Inflammatory macrophage (primary cell): ENCODE measurements at regions not wholly inside any gene's neighbourhood (a gene's known extent, or its start where the extent isn't known, plus 50 kb on each side); places are given as distances from the start of the nearest gene placed in this dataset.

Experiments used
- DNase-seq, 2 donors: peaks; one replicate each; pipeline ENCODE4 v3.0.0-alpha.2; 2020 to 2022

DNA sequence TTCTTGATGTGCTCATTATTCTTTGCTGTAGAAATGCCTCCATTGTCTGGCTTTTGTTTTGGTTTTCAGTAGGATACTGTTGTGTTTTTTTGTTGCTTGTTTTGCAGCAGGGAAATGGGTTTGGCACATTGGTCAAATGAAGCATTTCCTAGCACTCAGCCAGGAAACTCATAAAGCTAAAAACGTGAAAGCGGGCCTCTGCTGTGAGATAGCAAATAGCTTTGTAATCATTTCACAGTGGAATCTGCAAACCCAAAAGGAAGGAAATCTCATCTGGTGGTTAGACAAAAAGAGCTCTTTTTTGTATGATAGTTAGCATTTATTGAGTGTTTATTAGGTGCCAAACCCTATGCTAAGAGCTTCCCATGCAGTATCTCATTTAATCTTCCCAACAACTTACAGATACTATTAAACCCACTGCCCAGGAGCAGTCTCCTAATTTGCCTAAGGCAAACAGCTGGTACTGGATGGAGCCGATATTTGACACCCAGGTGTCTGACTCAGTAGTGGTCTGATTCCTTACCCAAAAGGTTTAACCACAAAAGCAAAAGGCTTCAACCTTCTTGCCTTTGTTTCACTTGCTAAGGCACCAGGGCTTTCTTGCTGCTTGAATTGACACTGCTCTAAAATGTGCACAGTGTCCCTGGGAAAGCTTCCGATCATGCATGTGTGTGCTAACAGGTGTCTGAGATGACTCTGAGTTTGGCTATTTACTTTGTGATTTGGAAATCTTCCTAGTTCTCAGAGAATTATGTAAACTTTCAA is 527.9 kb upstream of the MDFIC2 start:
- no peak for DNase-seq

DNA sequence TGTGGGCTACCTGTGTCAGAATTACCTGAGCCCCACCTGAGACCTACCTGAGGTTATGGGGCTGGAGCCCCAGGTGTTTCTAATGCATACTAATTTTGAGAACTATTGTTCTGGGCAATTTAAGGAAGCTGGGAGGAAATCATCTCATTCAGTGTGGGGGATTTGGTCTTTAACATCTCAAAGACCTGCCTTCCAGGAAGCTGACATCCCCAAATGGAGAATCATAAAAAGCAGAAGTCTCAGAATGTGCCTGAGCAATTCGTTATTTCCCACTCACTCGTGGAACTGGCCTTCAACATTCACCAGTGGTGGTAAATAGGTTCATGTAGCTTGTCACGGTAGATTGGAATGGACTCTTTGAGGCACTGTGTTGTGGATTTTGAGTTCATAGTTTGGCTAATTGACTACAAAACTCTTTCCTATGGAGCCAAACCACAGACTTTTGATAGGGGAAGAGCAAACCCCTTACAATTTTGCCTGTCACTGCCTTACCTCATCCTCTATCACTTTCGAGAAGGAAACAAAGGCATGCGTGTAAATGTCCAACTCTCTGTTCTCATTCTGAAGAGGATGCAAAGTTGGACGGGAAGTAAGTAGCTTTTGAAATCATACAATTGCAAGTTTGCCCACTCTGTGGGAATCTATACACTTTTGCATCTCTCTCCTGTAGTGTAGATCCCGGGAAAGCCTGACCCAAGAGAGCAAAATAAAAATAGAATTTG is 521.0 kb upstream of the MDFIC2 start:
- peak; percentile 29 to 38 for DNase-seq

DNA sequence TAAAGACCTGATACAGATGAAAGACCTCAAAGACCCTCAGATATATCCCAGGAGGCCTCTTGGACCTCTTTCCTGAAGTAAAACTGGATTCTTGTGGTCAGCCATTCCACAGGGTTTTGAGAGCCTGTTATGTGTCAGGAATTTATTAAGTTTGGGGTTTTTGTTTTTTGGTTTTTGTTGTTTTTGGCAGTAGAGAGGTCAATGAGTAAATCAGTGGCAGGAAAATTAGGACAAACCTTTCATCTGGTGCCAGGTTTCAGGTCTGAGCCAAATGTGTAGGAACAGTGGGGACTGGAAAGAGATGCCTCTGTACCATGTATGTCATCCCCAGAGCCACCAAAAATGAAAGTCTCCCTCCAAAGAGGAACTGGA is 520.4 kb upstream of the MDFIC2 start:
- DNase-seq, result no peak

DNA sequence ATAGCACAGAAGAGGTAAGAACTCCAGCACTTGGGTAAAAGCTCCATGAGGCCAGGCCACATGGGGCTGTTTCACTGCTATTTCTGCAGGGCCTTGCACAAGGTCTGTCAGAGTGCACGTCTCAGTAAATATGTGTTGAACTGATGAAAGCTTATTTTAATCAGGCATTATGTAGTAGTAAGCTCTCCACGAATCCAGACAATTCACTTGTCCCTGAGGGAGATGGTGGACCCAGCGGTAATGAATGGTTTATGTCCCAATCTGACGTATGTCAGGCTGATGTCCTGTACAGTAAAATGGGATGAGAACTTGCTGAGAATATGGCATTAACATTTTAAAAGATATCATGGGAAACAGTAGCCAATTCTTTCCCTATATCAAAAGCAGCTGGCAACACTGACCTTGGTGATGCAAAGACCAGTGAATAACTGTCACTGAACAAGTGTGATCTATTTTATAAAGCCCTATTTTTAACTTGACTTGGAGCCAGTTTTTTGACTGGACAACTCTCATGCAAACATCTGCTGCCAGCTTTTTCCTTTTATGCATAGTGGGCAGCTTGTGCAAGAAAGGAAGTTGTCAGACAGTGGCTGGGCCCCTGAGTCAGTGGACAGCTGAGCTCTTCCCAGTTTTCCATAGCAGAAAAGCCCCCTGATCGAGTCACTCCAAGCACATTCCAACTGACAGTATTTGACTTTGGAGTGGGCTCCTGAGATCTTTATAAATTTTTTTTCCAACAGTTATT is 519.8 kb upstream of the MDFIC2 start:
- peak in 1 of 2 donors; percentile 32 for DNase-seq

DNA sequence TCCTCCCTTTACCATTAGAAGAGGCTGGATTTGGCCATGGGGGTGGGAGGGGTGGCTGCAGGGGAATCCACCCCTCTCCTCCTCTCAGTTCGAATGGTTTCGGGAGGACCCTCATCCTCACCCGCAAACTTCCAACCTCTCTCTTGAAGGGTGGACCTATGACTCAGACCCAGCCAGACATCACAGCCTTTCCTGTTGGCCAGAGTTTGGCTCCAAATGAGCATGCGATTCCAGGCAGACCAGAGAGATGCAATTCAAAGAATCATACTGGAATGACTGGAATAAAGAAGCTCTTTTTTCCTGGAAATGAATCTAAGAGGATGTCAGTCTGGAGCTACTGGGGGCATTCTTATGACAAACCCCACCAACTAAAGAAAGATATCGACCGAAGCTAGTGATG is 516.7 kb upstream of the MDFIC2 start:
- DNase-seq, result no peak

DNA sequence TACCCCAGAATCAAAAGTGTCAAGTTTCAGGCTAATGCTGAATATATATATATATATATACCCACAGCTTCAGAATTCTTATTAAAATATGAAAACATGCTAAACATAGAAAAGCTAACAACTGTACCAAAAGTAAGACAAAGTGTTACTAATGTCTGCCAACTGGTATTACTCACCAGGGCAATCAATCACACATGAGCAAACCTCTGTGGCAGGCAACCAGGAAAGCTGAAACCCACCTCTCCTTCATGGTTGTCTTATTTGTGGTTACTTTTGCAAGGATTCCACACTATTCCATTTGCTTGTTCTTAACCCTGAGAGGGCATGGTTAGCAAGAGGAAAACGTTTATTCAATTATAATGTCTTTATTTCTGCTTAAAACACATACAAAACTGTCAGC is 512.3 kb upstream of the MDFIC2 start:
- DNase-seq, result no peak

DNA sequence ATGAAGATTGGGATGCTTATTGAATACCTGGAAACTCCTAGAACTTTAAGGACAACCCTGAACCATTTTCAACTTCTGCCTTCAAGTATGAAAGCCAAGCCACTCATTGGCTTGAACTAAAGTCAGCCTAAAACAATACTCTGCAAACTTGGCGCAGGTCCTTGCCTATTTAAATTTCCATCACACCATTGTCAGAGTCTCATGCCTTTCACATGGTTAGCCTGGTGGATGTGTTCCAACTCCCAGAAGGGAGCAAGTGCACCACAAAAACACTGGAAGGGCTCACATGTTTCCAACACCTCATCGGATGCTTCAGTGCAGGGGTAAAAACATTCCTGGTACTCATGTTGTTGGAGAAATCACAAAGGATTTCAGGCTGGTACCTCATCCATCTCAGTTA is 511.6 kb upstream of the MDFIC2 start:
- DNase-seq, result no peak

DNA sequence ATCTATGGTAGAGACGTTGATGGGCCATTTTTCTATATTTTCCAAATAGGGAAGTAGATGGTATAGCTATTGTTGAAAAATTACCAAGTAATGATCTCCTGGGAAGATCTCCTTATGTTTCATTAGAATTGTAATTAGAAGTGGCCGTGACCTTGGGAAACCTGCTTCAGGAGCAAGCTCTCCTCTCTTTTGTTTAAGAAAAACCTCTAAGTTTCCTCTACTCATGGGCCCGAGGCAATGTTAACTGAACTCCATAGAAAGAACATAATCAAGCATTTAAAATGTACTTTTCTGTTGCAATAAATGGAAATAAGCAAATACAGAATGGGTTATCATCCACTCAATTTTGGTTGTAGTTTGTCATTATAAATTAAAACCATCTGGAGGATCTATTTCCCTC is 511.2 kb upstream of the MDFIC2 start:
- no peak for DNase-seq

DNA sequence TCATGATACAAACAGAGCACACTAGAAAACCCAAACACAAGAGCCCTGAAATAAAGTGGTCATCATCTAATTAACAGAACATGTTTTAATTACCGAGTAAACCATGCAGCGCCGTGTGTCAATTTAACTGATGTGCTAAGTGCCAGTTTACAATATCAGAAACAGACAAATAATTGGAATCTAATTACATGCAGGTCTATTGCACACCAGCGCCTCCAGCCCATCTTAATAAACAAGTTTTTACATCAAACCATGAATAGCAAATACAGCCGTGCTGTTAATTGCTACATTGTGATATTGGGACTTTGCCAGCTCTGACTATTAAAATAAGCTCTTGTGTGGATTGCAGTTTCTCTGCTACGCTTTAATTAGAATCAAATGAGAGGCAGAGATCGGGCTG is 510.2 kb upstream of the MDFIC2 start:
- no peak for DNase-seq

DNA sequence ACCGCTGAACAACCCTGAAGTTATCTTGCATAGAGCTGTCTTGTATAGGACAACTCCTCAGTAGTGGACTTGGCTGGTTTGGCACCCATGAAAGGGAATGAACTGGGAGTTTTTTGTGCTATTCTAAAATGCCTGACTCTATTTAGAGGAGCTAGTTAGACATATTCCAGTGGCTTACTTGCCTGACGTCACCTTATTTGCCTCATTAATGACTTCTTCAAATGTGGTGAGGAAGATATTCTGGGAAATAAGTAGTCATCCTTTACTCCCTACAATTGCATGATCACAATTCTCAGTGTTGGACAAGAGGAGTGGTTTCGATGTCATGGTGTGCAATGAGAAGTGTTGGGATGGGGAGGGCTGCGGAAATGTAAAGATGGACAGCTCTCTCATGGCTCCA is 509.2 kb upstream of the MDFIC2 start:
- DNase-seq, result no peak

DNA sequence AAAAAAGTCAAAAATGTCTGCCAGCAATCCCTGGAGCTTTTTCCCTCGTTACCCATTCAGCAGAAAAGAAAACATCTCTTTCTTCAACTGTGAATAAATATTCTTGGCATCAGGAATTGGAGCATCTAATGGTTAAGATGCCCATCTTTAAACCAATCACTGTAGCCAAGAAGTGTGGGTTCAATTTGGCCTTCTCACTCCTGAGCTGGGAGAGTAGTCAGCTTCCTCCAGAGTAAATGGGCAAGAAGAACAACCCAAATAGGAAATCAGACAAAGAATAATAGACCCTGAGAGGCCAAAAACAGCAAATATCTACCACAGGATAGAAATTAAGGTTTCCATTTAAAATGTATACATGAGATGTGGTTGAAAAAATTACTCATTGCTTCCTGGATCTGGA is 508.0 kb upstream of the MDFIC2 start:
- DNase-seq, result no peak

DNA sequence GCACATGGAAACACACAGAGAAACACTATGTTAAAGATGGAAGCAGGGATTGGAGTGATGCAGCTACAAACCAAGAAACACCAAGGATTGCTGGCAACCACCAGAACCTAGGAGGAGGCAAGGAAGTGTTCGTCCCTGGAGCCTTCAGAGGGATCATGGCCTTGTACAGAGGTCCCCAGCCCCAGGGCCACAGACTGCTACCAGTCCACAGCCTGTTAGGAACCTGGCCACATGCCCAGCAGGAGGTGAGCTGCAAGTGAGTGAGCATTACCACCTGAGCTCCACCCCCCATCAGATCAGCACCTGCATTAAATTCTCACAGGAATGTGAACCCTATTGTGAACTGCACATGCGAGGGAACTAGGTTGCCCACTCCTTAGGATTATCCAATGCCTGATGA is 505.7 kb upstream of the MDFIC2 start:
- no peak for DNase-seq

DNA sequence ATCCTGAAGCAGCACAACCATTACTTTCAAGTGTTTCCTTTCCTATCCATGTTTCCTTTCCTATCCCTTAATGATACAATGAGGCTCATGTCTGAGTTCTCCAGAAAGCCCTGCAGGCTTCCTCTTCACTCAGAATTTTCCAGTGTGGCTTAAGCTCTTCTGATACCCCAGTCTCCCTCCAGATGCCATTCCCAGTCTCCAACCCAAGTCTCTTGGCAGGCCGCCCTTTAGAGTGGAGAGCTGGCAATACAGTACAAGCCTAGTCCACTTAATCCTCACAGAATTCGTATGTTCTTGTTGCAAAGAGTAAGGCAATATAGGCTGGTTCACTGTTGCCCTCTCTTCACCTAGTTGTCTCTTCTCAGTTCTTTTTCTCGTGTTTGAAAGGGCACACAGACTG is 503.9 kb upstream of the MDFIC2 start:
- DNase-seq, result no peak

DNA sequence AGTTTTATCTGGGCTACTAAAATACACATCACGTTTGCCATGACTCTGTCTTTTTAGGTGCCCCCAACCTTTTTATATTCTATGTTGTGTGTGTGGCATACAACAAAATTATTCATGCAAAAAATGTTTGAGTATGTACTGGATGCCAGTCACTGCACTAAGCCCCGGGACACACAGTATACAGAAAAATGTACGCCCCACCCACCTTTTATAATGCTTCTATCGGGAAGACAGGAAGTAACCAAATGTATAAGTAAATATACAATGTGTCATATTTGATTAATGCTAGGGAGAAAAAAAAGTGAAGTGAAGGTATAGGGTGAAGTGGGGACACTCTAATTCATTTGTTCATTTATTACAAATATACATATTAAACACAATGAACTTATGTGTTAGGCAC is 503.4 kb upstream of the MDFIC2 start:
- no peak for DNase-seq

DNA sequence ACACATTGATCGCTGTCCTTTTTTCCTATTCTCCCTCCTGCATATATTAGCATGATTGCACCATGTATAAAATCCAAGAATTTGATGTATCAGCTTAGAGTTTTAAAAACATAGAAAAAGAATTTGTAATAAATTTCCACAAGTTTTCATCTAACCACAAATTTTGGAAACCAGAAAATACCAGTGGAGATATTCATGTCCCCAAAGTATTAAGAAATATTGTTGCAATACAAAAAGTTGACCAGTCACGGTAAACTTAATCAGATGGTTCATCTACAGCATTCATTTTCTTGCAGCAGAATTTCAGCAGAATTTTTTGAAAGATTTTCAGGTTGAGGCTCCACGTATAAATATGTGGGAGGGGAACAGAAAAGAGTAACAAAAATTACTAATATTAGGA is 500.9 kb upstream of the MDFIC2 start:
- no peak for DNase-seq

DNA sequence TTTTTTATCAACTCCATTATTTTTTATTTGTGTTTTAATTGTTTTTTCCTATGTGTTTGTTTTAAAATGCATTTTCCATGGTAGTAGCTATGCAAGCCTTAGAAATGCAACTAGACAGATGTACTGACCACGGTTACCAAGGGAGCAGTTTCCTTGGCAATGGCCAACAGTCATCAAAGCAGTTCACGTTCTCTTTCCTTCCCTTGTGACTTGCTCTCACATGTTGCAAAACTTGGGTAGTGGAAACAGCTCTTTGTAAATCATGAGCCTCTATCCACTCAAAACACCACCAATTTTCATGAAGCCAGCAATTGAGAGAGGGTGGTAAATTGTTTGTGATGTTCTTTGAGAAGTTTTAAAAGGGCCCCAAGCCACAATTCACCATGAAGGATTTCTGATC is 499.4 kb upstream of the MDFIC2 start:
- peak; percentile 7 to 17 for DNase-seq

DNA sequence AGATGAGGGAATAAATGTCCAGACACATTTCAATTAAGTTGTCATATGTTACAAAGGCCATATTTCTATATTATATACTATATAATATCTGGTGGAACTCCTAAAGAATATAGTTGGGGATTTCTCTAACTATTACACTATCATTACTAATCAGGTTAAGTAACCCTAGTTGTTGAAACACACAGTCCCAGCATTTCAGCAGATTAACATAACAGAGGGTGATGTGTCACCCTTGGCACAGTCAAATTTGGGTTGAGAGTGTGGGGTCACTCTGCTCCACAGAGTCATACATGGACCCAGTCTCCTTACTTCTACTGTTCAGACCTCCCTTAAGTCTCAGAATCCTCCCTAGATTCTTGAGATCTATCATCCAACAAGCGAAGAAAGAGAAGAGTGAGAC is 496.4 kb upstream of the MDFIC2 start:
- no peak for DNase-seq

DNA sequence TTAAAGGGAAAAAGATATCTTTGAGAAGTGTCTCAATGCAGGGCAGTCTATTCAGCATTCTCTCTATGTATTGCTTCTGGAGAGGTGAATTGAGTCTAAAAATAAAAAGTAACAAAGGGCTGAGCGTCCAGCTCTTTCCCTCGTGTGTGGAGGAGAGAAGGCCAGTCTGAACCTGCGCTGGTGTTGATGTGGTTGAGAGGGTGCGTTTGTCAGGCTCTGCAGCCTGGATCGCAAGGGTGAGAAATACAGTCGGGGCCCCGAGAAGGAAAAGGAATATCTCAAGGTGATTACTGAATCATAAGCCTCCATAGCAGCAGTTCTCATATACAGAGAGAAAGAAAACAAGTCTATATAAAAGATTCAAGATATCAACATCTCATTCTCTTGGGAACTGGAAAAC is 494.1 kb upstream of the MDFIC2 start:
- no peak for DNase-seq

DNA sequence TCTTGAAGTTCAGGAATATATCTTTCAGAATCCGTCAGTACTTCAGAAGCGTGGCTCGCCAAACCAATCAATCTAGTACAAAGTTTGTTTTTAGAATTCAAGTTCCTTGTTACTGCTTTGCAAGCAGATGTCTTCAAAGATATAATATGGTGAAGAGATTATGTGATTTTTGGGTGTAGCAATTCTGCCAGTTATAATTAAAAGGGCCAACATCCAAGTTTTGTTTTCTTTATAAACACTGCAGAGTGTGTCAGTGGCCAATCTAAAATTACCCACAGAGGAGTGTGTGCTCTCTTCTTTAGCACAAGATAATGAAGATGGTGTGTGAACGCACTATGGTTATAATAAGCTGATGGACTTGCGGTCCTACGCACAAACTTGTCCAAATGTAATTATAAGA is 493.6 kb upstream of the MDFIC2 start:
- no peak for DNase-seq

DNA sequence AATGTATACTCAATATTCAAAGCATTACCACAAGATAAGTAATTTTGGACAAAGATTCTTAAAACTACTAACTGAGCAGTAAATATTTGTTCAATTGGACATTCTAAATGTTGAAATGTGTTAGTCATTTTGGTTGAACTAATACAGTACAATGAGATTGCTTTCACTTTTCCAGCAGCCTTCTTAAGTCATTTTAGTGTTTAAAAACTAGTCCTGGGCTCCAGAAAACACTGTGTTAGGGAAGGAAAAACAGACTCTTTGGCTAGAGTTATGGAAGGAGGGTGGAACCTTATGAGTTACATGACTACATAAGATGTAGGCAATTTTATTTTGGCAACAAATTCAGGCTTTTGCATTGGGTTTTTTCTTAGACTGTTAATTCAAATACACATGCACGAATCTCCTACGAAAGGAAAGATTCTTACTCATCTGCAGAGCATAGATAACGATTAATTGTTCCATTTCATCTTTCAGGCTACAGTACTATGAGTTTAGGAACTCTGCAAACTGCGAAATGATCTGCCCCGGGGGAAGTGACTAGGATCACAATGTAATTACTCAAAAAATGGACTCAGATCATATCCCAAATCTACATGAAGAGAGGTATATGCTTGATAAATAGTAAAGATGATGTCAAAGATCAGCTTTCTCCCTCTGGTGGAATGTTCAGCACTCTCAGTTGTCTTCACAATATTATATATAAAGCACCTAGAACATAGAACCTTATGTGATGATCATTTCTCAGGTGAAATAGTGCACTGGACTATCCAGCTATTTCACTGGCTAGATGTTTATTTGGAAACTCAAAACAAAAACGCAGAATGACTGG is 492.8 kb upstream of the MDFIC2 start:
- DNase-seq, result no peak

DNA sequence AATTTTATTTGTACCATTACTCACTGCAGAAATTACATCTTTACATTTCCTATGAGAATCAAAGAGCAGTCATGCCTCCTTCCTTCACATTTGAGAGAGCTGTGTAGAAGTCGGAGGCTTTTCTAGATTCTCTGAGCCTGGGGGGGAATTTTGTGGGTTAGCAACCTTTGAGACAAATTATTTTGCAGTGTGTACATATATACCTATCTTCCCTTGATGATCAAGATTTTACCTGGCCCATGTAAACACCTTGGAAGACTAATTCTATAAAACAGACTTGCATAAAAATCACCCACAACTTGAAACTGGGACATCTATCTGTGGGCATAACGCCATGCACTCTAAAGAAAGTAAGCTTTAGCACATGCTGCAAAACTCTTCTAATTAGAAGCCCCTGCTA is 491.5 kb upstream of the MDFIC2 start:
- DNase-seq, result no peak

DNA sequence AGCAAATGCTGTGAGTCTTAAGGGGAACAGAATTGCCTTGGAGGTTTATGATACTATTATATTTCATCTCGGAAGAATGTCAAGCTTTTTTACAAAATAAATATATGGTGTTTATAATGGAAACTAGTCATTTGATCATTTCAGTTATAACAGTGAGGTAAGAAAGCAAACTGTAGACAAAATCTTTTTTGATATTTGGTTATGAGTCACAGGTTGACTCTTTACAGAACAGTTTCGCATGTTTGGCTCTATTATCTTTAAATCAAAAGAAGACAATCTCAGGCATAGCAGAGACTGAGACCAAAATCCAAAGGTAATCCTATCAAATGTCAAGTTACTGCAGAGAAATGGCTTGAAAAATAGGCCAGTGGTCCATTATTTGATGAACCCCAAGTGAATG is 490.9 kb upstream of the MDFIC2 start:
- DNase-seq, result no peak

DNA sequence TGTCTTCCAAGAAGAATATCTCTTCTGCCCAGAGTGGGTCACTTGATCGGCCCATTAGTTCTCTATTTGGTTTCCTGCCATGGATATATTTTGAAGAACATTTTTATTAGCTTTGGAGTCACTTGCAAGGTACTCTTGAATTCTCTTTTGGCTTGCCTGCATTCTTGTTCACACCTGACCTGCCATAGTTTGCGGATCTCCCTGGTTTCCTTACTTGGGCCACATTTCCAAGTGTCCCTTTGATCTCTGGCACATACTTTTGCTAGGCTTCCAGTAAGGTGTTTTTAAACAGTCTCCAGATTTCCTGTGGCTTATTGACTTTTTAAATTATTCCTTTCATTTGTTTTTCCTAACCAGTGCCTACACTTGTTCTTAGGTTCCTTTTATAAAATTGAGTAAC is 488.5 kb upstream of the MDFIC2 start:
- no peak for DNase-seq
